Karpas-422 (cell line): ENCODE measurements at regions not wholly inside any gene's neighbourhood (a gene's known extent, or its start where the extent isn't known, plus 50 kb on each side); places are given as distances from the start of the nearest gene placed in this dataset.

Source experiments
- DNase-seq: peaks from one replicate; pipeline ENCODE4 v3.0.0-alpha.2; 2015
- H2AFZ ChIP-seq: fragments of 200-600 bp; sonication (generic); 2 replicates; pipeline ENCODE4 v1.6.1; 2014; ENCODE audit warnings: antibody characterized with exemption, low read length, mixed read lengths
- H3K27ac ChIP-seq: fragments of 200-600 bp; sonication (generic); 2 replicates; pipeline ENCODE4 v1.5.1; 2014; ENCODE audit warnings: mild to moderate bottlenecking, low read length, moderate library complexity
- H3K27me3 ChIP-seq: fragments of 200-600 bp; sonication (generic); 2 replicates; pipeline ENCODE4 v1.6.1; 2014; ENCODE audit warnings: low read length, mixed read lengths
- H3K36me3 ChIP-seq: fragments of 200-600 bp; sonication (generic); 2 replicates; pipeline ENCODE4 v1.6.1; 2014; ENCODE audit warnings: low read length, mixed read lengths; ENCODE audit not compliant: insufficient read depth
- H3K4me1 ChIP-seq: fragments of 200-600 bp; sonication (generic); 2 replicates; pipeline ENCODE4 v1.6.1; 2014; ENCODE audit warnings: mild to moderate bottlenecking, low read length, mixed read lengths
- H3K4me2 ChIP-seq: fragments of 200-600 bp; sonication (generic); 2 replicates; pipeline ENCODE4 v1.6.1; 2014; ENCODE audit warnings: low read length, low read depth, mild to moderate bottlenecking; ENCODE audit not compliant: poor library complexity, severe bottlenecking
- H3K4me3 ChIP-seq: fragments of 200-600 bp; sonication (generic); 2 replicates; pipeline ENCODE4 v1.5.1; 2014; ENCODE audit warnings: mild to moderate bottlenecking, antibody characterized with exemption, low read length, mixed read lengths
- H3K79me2 ChIP-seq: fragments of 200-600 bp; sonication (generic); 2 replicates; pipeline ENCODE4 v1.6.1; 2014; ENCODE audit warnings: mild to moderate bottlenecking, low read length, mixed read lengths
- H3K9ac ChIP-seq: fragments of 200-600 bp; sonication (generic); 2 replicates; pipeline ENCODE4 v1.6.0; 2014; ENCODE audit warnings: low read length
- H3K9me2 ChIP-seq: fragments of 200-600 bp; sonication (generic), shearing (Covaris generic); replicated peaks from 2 replicates; pipeline ENCODE4 v1.6.0; 2014; ENCODE audit warnings: mild to moderate bottlenecking, low read length, moderate library complexity; ENCODE audit not compliant: insufficient read depth
- H3K9me3 ChIP-seq: fragments of 300-700, 200-600 bp; sonication (generic); 2 replicates; pipeline ENCODE4 v1.6.1; 2014; ENCODE audit warnings: low read length, mixed read lengths
- H4K20me1 ChIP-seq: fragments of 200-600 bp; sonication (generic); 2 replicates; pipeline ENCODE4 v1.6.1; 2014; ENCODE audit warnings: mild to moderate bottlenecking, antibody characterized with exemption, low read length, low read depth; ENCODE audit not compliant: insufficient read depth

DNA sequence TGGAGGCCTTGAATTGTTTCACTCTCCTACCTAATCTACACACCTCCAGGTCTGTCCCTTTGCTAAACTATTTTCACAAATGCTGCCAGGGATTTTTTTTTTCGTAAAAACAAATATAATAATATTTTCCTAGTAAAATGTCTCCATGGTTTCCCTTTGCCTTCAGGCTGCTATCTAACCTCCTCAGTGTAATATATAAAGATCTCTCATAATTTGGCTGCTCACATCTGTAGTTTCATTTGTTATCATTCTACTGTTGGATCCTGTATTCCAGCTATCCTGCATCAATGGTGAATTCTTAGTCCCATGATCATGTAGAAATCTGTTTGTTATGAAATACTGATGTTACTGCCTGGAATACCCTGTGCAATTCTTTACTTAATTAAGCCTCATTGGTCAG lies 211.9 kb upstream of the CHRM2 start:
- Histone ChIP-seq H3K4me2 (no peak overlapping the region), H3K27ac (0 out of 2 replicates have a peak overlapping the region, but pooled peaks have one; percentile 64), H2AFZ (peak overlapping the region; percentile 76; the same call in 1 of the 2 replicates), H4K20me1 (no peaks in the 10 kb centered on the region), H3K4me1 (peaks cover 27% of the 10 kb centered on the region), H3K9ac (no peak overlapping the region), H3K36me3 (no peaks in the 10 kb centered on the region), H3K27me3 (no peaks in the 10 kb centered on the region), H3K9me3 (no peaks in the 10 kb centered on the region), H3K9me2 (no peaks in the 10 kb centered on the region), H3K79me2 (no peaks in the 10 kb centered on the region), H3K4me3 (no peak overlapping the region)
- no peak for DNase-seq

GRCh38 chr7:136655414-136655813 lies 213.0 kb upstream of the CHRM2 start:
- Histone ChIP-seq H3K36me3 (no peaks in the 10 kb centered on the region), H3K4me2 (peak overlapping the region; percentile 27), H3K27ac (peak overlapping the region; percentile 64)

DNA sequence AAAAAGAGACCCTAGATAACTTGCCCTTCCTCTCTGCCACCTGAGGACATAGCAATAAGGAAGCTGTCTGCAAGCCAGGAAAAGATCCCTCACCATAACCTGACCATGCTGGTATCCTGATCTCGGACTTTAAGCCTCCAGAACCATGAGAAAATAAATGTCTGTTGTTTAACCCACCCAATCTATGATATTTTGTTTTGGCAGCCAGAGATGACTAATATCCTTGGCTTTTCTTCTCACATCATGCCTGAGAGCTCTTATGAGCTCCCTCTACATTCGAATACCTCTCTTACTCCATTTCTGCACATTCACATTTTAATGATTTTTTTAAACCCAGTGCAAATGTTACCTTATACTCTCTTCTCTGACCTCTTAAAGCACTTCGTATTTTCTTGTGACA lies 214.0 kb upstream of the CHRM2 start:
- Histone ChIP-seq H3K27ac (no peak overlapping the region), H3K27me3 (no peaks in the 10 kb centered on the region), H2AFZ (no peak overlapping the region; the same call in 1 of the 2 replicates), H3K9me3 (no peaks in the 10 kb centered on the region), H3K4me3 (no peak overlapping the region), H4K20me1 (no peaks in the 10 kb centered on the region), H3K9ac (no peak overlapping the region), H3K4me2 (no peak overlapping the region), H3K36me3 (no peaks in the 10 kb centered on the region), H3K4me1 (peaks cover 27% of the 10 kb centered on the region), H3K79me2 (no peaks in the 10 kb centered on the region), H3K9me2 (no peaks in the 10 kb centered on the region)
- DNase-seq = no peak

More at GRCh38 chr7:136655414-136655813, 213.0 kb upstream of the CHRM2 start:
- Histone ChIP-seq H3K9me2 (no peaks in the 10 kb centered on the region), H4K20me1 (no peaks in the 10 kb centered on the region), H3K27me3 (no peaks in the 10 kb centered on the region), H3K9me3 (no peaks in the 10 kb centered on the region), H3K9ac (no peak overlapping the region), H3K4me3 (no peak overlapping the region), H2AFZ (peak overlapping the region; percentile 69; the same call in 1 of the 2 replicates), H3K79me2 (no peaks in the 10 kb centered on the region), H3K4me1 (peaks cover 27% of the 10 kb centered on the region)
- DNase-seq = peak; percentile 75

- no peak overlapping the region for H3K4me3 ChIP-seq
- no peaks in the 10 kb centered on the region for H4K20me1 ChIP-seq
- H3K27ac ChIP-seq = no peak overlapping the region
- no peaks in the 10 kb centered on the region for H3K27me3 ChIP-seq
- no peaks in the 10 kb centered on the region for H3K36me3 ChIP-seq
- no peak for DNase-seq
- no peak overlapping the region for H3K9ac ChIP-seq
- H3K4me1 ChIP-seq = peaks cover 27% of the 10 kb centered on the region
- H3K4me2 ChIP-seq = no peak overlapping the region
- H3K9me3 ChIP-seq = no peaks in the 10 kb centered on the region
- 0 out of 2 replicates have a peak overlapping the region, but pooled peaks have one; percentile 20 for H2AFZ ChIP-seq
- H3K79me2 ChIP-seq = no peaks in the 10 kb centered on the region
- no peaks in the 10 kb centered on the region for H3K9me2 ChIP-seq
These were observed 215.6 kb upstream of the CHRM2 start for GRCh38 chr7:136652635-136653370.

DNA sequence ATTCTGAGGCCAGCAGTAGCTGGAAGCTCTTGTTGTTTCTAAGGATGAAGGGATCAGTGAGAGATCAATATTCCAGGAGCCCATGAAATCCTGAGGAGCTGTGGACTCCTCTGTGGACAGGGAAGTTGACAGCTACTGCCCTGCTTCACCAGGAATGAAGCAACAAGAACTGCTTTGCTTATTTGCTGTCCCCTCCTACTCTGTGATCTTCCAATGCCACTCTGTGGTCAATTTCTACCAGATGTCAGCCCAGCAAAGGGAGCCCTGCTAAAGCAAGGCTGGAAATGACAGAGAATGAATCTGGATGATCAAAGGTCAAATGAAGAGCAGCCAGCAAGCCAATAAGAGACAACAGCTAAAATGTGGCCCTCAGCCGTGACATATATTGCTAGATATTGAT lies 227.5 kb upstream of the CHRM2 start:
- no peaks in the 10 kb centered on the region for H3K9me3 ChIP-seq
- no peak overlapping the region for H3K27ac ChIP-seq
- H3K36me3 ChIP-seq = no peaks in the 10 kb centered on the region
- no peak overlapping the region for H2AFZ ChIP-seq
- no peak for DNase-seq
- no peak overlapping the region for H3K9ac ChIP-seq
- no peaks in the 10 kb centered on the region for H4K20me1 ChIP-seq
- H3K9me2 ChIP-seq = no peaks in the 10 kb centered on the region
- 0 out of 2 replicates have a peak, but pooled peaks cover 3% of the 10 kb centered on the region for H3K27me3 ChIP-seq
- H3K79me2 ChIP-seq = no peaks in the 10 kb centered on the region
- H3K4me2 ChIP-seq = no peak overlapping the region
- H3K4me1 ChIP-seq = no peaks in the 10 kb centered on the region
- H3K4me3 ChIP-seq = no peak overlapping the region

GRCh38 chr7:136637813-136638212 lies 230.6 kb upstream of the CHRM2 start:
- H3K79me2 ChIP-seq = no peaks in the 10 kb centered on the region
- DNase-seq = no peak
- no peak overlapping the region for H3K4me3 ChIP-seq
- H4K20me1 ChIP-seq = no peaks in the 10 kb centered on the region
- H3K9me2 ChIP-seq = no peaks in the 10 kb centered on the region; the same call in 1 of the 2 replicates
- H3K36me3 ChIP-seq = no peaks in the 10 kb centered on the region
- no peak overlapping the region for H3K27ac ChIP-seq
- H3K4me2 ChIP-seq = no peak overlapping the region
- no peak overlapping the region for H3K9ac ChIP-seq
- no peaks in the 10 kb centered on the region for H3K4me1 ChIP-seq
- no peak overlapping the region for H2AFZ ChIP-seq
- peaks cover 3% of the 10 kb centered on the region; the same call in 1 of the 2 replicates for H3K27me3 ChIP-seq
- H3K9me3 ChIP-seq = no peaks in the 10 kb centered on the region

GRCh38 chr7:136635751-136636150 lies 232.7 kb upstream of the CHRM2 start:
- Histone ChIP-seq H4K20me1 (no peaks in the 10 kb centered on the region), H3K9me3 (no peaks in the 10 kb centered on the region), H3K27ac (no peak overlapping the region), H3K79me2 (no peaks in the 10 kb centered on the region), H3K4me2 (no peak overlapping the region), H3K4me1 (no peaks in the 10 kb centered on the region), H2AFZ (no peak overlapping the region), H3K9me2 (no peaks in the 10 kb centered on the region; the same call in 1 of the 2 replicates), H3K27me3 (peaks cover 5% of the 10 kb centered on the region; the same call in 1 of the 2 replicates), H3K9ac (no peak overlapping the region), H3K4me3 (no peak overlapping the region), H3K36me3 (no peaks in the 10 kb centered on the region)
- DNase-seq = no peak

GRCh38 chr7:136618818-136619217 lies 249.6 kb upstream of the CHRM2 start:
- no peak overlapping the region for H3K4me2 ChIP-seq
- no peaks in the 10 kb centered on the region for H3K36me3 ChIP-seq
- H3K9me2 ChIP-seq = no peaks in the 10 kb centered on the region; the same call in 1 of the 2 replicates
- H2AFZ ChIP-seq = no peak overlapping the region
- no peaks in the 10 kb centered on the region; the same call in 1 of the 2 replicates for H3K27me3 ChIP-seq
- no peaks in the 10 kb centered on the region for H3K9me3 ChIP-seq
- H3K4me3 ChIP-seq = no peak overlapping the region
- H3K27ac ChIP-seq = no peak overlapping the region
- DNase-seq = no peak
- H3K9ac ChIP-seq = no peak overlapping the region
- H4K20me1 ChIP-seq = no peaks in the 10 kb centered on the region
- no peaks in the 10 kb centered on the region for H3K79me2 ChIP-seq
- H3K4me1 ChIP-seq = no peaks in the 10 kb centered on the region
